Caco-2 (cell line): ENCODE measurements at regions not wholly inside any gene's neighbourhood (a gene's known extent, or its start where the extent isn't known, plus 50 kb on each side); places are given as distances from the start of the nearest gene placed in this dataset.

Experiments
- BruUV-seq: library from RNA; stranded (reverse); fragments of 400-500 nt; replicated peaks from 2 replicates; lab custom pipeline; 2021; lab: Mats Ljungman, UMichigan
- CTCF ChIA-PET: fragments of 300-600 bp; sonication (Branson Sonifier 250); formaldehyde crosslinking; loops from one replicate; lab custom pipeline; 2022; ENCODE audit warnings: antibody characterized with exemption; lab: Charles Lee
- POLR2A ChIA-PET: fragments of 300-600 bp; sonication (Branson Sonifier 250); formaldehyde crosslinking; loops from one replicate; lab custom pipeline; 2022; ENCODE audit warnings: antibody characterized with exemption; lab: Charles Lee
- DNase-seq, 2 experiments: peaks; one replicate each; pipeline versions ENCODE4 v3.0.0 to v3.0.0-alpha.2; 2020 to 2022
- H3K27me3 ChIP-seq: replicated peaks from 2 replicates; pipeline ENCODE4 v1.6.0; 2011; ENCODE audit warnings: low read length; ENCODE audit not compliant: control insufficient read depth, insufficient read depth
- H3K36me3 ChIP-seq: 2 replicates; pipeline ENCODE4 v1.5.1; 2011; ENCODE audit warnings: low read length; ENCODE audit not compliant: control insufficient read depth, insufficient read depth
- H3K4me1 ChIP-seq: fragments of 250-450 bp; sonication (Bioruptor Pico); 2 replicates; pipeline ENCODE4 v1.5.1; 2020; ENCODE audit warnings: mild to moderate bottlenecking
- H3K4me3 ChIP-seq: 2 replicates; pipeline ENCODE4 v1.5.1; 2011; ENCODE audit warnings: low read depth, mild to moderate bottlenecking, control low read depth, low read length
- H3K9me3 ChIP-seq: fragments of 250-450 bp; sonication (Bioruptor Pico); 2 replicates; pipeline ENCODE4 v1.5.1; 2020; ENCODE audit warnings: mild to moderate bottlenecking, moderate library complexity
- H3K27ac Mint-ChIP-seq: one replicate; pipeline ENCODE4 v1.8.0; 2022; ENCODE audit warnings: mixed read lengths; ENCODE audit not compliant: unreplicated experiment
- H3K27me3 Mint-ChIP-seq: one replicate; pipeline ENCODE4 v1.8.0; 2022; ENCODE audit warnings: mixed read lengths; ENCODE audit not compliant: insufficient read depth, unreplicated experiment
- H3K36me3 Mint-ChIP-seq: one replicate; pipeline ENCODE4 v1.8.0; 2022; ENCODE audit warnings: mild to moderate bottlenecking, mixed read lengths; ENCODE audit not compliant: insufficient read depth, unreplicated experiment
- H3K4me1 Mint-ChIP-seq: one replicate; pipeline ENCODE4 v1.8.0; 2022; ENCODE audit warnings: low read depth, mixed read lengths; ENCODE audit not compliant: unreplicated experiment
- H3K4me3 Mint-ChIP-seq: one replicate; pipeline ENCODE4 v1.8.0; 2022; ENCODE audit warnings: mild to moderate bottlenecking, moderate library complexity, mixed read lengths; ENCODE audit not compliant: unreplicated experiment
- H3K9me3 Mint-ChIP-seq: one replicate; pipeline ENCODE4 v1.8.0; 2022; ENCODE audit warnings: mixed read lengths; ENCODE audit not compliant: unreplicated experiment
- CTCF ChIP-seq, 2 experiments: fragments of 200-600 bp in 1 of 2; IDR thresholded peaks; 1 replicate in 1 of 2; 2 replicates in 1 of 2; pipeline versions ENCODE4 v1.5.1 to v1.8.0; 2011 to 2022; ENCODE audit warnings: antibody characterized with exemption in 1 of 2, control low read depth in 1 of 2, inconsistent platforms in 1 of 2, low read depth in 1 of 2, low read length in 1 of 2, mild to moderate bottlenecking in 1 of 2, moderate library complexity in 1 of 2; ENCODE audit not compliant: insufficient read depth in 1 of 2, severe bottlenecking in 1 of 2, unreplicated experiment in 1 of 2
- intact Hi-C: fragments of 100-400 bp; cut with micrococcal nuclease; formaldehyde crosslinking; loops from one replicate; pipeline ENCODE4 v1.10.0; 2022; ENCODE audit not compliant: unreplicated experiment

GRCh38 chr10:29135337-29135736 lies 153.5 kb upstream of the LYZL1 start:
- CTCF ChIA-PET: interaction anchor here (0.7 to 2.2 kb wide), 3 partner anchors 169 to 508 kb away, joined by 3 to 8 read pairs (median 3); no protein-coding TSS in a partner anchor
- POLR2A ChIA-PET: interaction anchor here (0.6 kb wide), 1 partner anchor 168 kb away, joined by 5 read pairs; no protein-coding TSS in a partner anchor
- no peak overlapping the region for H3K4me3 ChIP-seq
- no peak for TF ChIP-seq CTCF (IDR thresholded peaks at IDR 0.05; ENCODE audit: insufficient read depth in 1 of 2, low read depth in 1 of 2, low read length in 1 of 2, severe bottlenecking in 1 of 2, unreplicated experiment in 1 of 2)
- no TSS peak for BruUV-seq
- H3K27ac Mint-ChIP-seq: no peak overlapping the region
- no peak for DNase-seq
- H3K4me1 ChIP-seq: peaks cover 37% of the 10 kb centered on the region
- no peak overlapping the region for H3K4me3 Mint-ChIP-seq
- no peaks in the 10 kb centered on the region for H3K9me3 ChIP-seq
- H3K4me1 Mint-ChIP-seq: peaks cover 15% of the 10 kb centered on the region
- intact Hi-C loops: no loop called here
- no peaks in the 10 kb centered on the region for H3K36me3 ChIP-seq
- no peaks in the 10 kb centered on the region for H3K36me3 Mint-ChIP-seq
- no peaks in the 10 kb centered on the region for H3K9me3 Mint-ChIP-seq
- H3K27me3 ChIP-seq: no peaks in the 10 kb centered on the region
- H3K27me3 Mint-ChIP-seq: no peaks in the 10 kb centered on the region

GRCh38 chr10:29136411-29136810 lies 152.5 kb upstream of the LYZL1 start:
- peaks cover 41% of the 10 kb centered on the region for H3K4me1 ChIP-seq
- no peaks in the 10 kb centered on the region for H3K9me3 ChIP-seq
- no peak overlapping the region for H3K4me3 ChIP-seq
- no peaks in the 10 kb centered on the region for H3K9me3 Mint-ChIP-seq
- ChIA-PET CTCF (no interaction called here), POLR2A (no interaction called here)
- H3K4me1 Mint-ChIP-seq: peaks cover 22% of the 10 kb centered on the region
- H3K4me3 Mint-ChIP-seq: no peak overlapping the region
- DNase-seq: no peak
- H3K27ac Mint-ChIP-seq: no peak overlapping the region
- no peaks in the 10 kb centered on the region for H3K36me3 Mint-ChIP-seq
- no peaks in the 10 kb centered on the region for H3K27me3 ChIP-seq
- H3K36me3 ChIP-seq: no peaks in the 10 kb centered on the region
- H3K27me3 Mint-ChIP-seq: no peaks in the 10 kb centered on the region
- no peak for TF ChIP-seq CTCF (IDR thresholded peaks at IDR 0.05; ENCODE audit: insufficient read depth in 1 of 2, low read depth in 1 of 2, low read length in 1 of 2, severe bottlenecking in 1 of 2, unreplicated experiment in 1 of 2)
- intact Hi-C loops: no loop called here
- BruUV-seq: no TSS peak

GRCh38 chr10:29140151-29140550 lies 148.7 kb upstream of the LYZL1 start:
- no peak overlapping the region for H3K4me3 Mint-ChIP-seq
- no peak overlapping the region for H3K4me3 ChIP-seq
- H3K9me3 Mint-ChIP-seq: peaks cover 9% of the 10 kb centered on the region
- no peaks in the 10 kb centered on the region for H3K27me3 Mint-ChIP-seq
- ChIA-PET CTCF (no interaction called here), POLR2A (no interaction called here)
- H3K27me3 ChIP-seq: no peaks in the 10 kb centered on the region
- no TSS peak for BruUV-seq
- DNase-seq: no peak
- peaks cover 37% of the 10 kb centered on the region for H3K4me1 Mint-ChIP-seq
- peak overlapping the region; percentile 90 for H3K27ac Mint-ChIP-seq
- intact Hi-C loops: loop anchor here (2.0 kb wide), 1 partner anchor 115 kb away; no protein-coding TSS in a partner anchor
- peaks cover 38% of the 10 kb centered on the region for H3K4me1 ChIP-seq
- H3K36me3 ChIP-seq: no peaks in the 10 kb centered on the region
- no peak for TF ChIP-seq CTCF (IDR thresholded peaks at IDR 0.05; ENCODE audit: insufficient read depth in 1 of 2, low read depth in 1 of 2, low read length in 1 of 2, severe bottlenecking in 1 of 2, unreplicated experiment in 1 of 2)
- H3K36me3 Mint-ChIP-seq: no peaks in the 10 kb centered on the region
- no peaks in the 10 kb centered on the region; the same call in 1 of the 2 replicates for H3K9me3 ChIP-seq
